HL-60 (cell line): ENCODE measurements at regions not wholly inside any gene's neighbourhood (a gene's known extent, or its start where the extent isn't known, plus 50 kb on each side); places are given as distances from the start of the nearest gene placed in this dataset.

Experiments used
- DNase-seq, 2 experiments: peaks; one replicate each; pipeline ENCODE4 v3.0.0-alpha.2; 2010 to 2020; ENCODE audit warnings: low read depth in 1 of 2, low spot score in 1 of 2
- H3K27ac ChIP-seq: fragments of 250-450 bp; sonication (Bioruptor Pico); replicated peaks from 2 replicates; pipeline ENCODE4 v1.5.1; 2020; ENCODE audit warnings: mild to moderate bottlenecking, moderate library complexity
- H3K27me3 ChIP-seq: fragments of 250-450 bp; sonication (Bioruptor Pico); 2 replicates; pipeline ENCODE4 v1.5.1; 2021; ENCODE audit warnings: mild to moderate bottlenecking, moderate library complexity; ENCODE audit not compliant: insufficient read depth, poor library complexity, severe bottlenecking
- H3K4me3 ChIP-seq: replicated peaks from 2 replicates; pipeline ENCODE4 v1.5.1; 2011; ENCODE audit warnings: mild to moderate bottlenecking, control low read depth, low read length; ENCODE audit not compliant: insufficient read depth
- CTCF ChIP-seq: IDR thresholded peaks from one replicate; pipeline ENCODE4 v1.5.1; 2011; ENCODE audit warnings: low read length, control low read depth, inconsistent platforms; ENCODE audit not compliant: insufficient read depth
- GABPA ChIP-seq: IDR thresholded peaks from 2 replicates; pipeline ENCODE4 v1.6.1; 2012; ENCODE audit warnings: low read depth
- POLR2AphosphoS5 ChIP-seq: IDR thresholded peaks from 2 replicates; pipeline ENCODE4 v1.6.1; 2012; ENCODE audit warnings: low read depth
- REST ChIP-seq: IDR thresholded peaks from 2 replicates; pipeline ENCODE4 v1.6.1; 2012; ENCODE audit warnings: low read depth; ENCODE audit not compliant: insufficient replicate concordance
- SPI1 ChIP-seq: IDR thresholded peaks from 2 replicates; pipeline ENCODE4 v1.6.1; 2012; ENCODE audit warnings: low read depth, mild to moderate bottlenecking, borderline replicate concordance

DNA sequence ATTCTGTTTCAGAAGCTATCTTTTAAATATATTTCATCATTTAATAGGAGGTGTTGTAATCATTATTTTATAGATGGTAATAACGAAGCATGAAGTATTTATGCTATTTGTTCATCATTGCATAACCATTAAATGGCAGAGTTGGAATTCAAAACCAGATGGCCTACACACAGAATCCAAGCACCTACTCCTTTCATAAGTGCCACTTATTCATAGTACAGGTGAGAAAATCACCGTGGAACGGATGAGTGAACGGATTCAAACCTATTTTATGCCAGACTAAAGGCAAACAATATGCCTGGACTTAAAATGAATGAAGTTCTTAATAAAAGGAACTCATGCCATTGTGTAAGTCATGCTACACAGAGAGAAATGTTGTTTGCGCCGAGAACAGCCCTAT is 397.9 kb upstream of the ADGRB3 start:
- no peak for TF ChIP-seq SPI1
- H3K27ac ChIP-seq: no peak overlapping the region
- no peaks in the 10 kb centered on the region for H3K27me3 ChIP-seq
- no peak overlapping the region for H3K4me3 ChIP-seq
- DNase-seq: no peak

- DNase-seq: no peak
- no peak overlapping the region for H3K27ac ChIP-seq
- H3K4me3 ChIP-seq: no peak overlapping the region
- no peak for TF ChIP-seq SPI1
- TF ChIP-seq POLR2AphosphoS5: no peak
- TF ChIP-seq REST: no peak
- no peak for TF ChIP-seq GABPA
- TF ChIP-seq CTCF: no peak
- H3K27me3 ChIP-seq: no peaks in the 10 kb centered on the region
Observed at GRCh38 chr6:68235326-68235784, 399.7 kb upstream of the ADGRB3 start.

DNA sequence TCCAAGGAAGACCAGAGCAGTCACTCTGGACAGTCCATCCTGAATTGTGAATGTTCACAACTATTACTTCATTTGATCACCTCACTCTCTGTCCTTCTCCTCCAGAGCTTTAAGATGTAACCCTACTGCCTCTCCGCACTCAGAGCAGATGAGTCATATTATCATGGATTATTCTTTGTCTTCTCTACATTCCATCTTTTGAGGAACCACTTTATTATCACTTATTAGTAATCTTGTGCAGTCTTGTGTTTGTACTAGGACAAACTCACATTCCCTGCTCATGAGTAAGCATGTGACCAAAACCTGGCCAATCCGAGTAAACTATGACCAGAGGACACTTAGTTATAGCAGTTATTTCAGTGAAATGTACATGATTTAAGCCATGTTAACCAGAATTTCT is 401.5 kb upstream of the ADGRB3 start:
- H3K4me3 ChIP-seq: no peak overlapping the region
- no peaks in the 10 kb centered on the region for H3K27me3 ChIP-seq
- no peak for DNase-seq
- no peak overlapping the region for H3K27ac ChIP-seq
- no peak for TF ChIP-seq SPI1
- no peak for TF ChIP-seq GABPA
- no peak for TF ChIP-seq REST
- TF ChIP-seq POLR2AphosphoS5: no peak
- TF ChIP-seq CTCF: no peak

DNA sequence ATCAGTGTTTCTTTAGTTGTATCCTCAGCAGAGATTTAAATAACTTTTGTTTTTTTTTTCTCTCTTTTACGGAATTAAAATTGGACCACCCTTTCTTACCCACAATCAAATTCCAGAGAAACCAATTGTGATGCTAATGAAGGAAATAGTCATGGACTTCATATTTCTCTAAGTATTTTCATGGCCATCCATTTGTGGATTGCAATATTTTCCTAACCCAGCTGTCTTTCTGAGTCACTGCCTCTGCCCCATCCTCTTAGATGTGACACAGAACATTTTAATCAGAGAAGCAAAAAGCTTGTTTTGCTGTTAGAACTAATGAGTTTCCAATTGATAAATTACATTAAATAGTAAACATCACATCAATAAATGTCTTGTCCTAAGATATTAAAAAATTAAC is 405.5 kb upstream of the ADGRB3 start:
- DNase-seq: no peak
- TF ChIP-seq SPI1: no peak
- no peak for TF ChIP-seq REST
- no peak for TF ChIP-seq CTCF
- TF ChIP-seq POLR2AphosphoS5: no peak
- no peaks in the 10 kb centered on the region for H3K27me3 ChIP-seq
- H3K4me3 ChIP-seq: no peak overlapping the region
- no peak overlapping the region for H3K27ac ChIP-seq
